Activated naive CD4-positive, alpha-beta T cell (primary cell): ENCODE measurements at regions not wholly inside any gene's neighbourhood (a gene's known extent, or its start where the extent isn't known, plus 50 kb on each side); places are given as distances from the start of the nearest gene placed in this dataset.

Source experiments
- DNase-seq, 4 experiments: peaks; one replicate each; lab custom pipeline; 2025; lab: John Stamatoyannopoulos, UW

- DNase-seq = no peak
Measured at GRCh38 chr16:6280055-6280454, 1052.6 kb upstream of the RBFOX1 start.

DNA sequence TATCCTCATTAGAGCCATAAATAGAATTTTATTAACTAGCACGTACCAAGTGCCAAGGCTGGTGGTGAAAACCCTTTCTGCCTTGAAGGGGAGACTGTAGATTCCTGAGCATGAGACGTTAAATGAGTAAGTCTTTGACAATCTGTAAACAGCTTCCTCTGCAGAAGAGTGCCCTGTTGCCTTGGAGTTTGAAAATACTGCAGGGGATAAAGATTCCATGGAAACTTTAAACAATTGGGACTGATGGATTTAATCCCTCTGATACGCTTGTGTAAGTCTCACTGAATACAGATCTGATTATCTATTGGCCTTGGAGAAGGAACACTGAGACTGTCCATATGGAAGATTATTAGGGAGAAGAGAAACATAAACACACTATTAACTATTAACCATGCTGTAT is 1053.4 kb upstream of the RBFOX1 start:
- DNase-seq = no peak

GRCh38 chr16:6274351-6274750 is 1058.3 kb upstream of the RBFOX1 start:
- DNase-seq = no peak

GRCh38 chr16:6267682-6268081 is 1065.0 kb upstream of the RBFOX1 start:
- DNase-seq = no peak

GRCh38 chr16:6266703-6267102 is 1065.9 kb upstream of the RBFOX1 start:
- DNase-seq = no peak

DNA sequence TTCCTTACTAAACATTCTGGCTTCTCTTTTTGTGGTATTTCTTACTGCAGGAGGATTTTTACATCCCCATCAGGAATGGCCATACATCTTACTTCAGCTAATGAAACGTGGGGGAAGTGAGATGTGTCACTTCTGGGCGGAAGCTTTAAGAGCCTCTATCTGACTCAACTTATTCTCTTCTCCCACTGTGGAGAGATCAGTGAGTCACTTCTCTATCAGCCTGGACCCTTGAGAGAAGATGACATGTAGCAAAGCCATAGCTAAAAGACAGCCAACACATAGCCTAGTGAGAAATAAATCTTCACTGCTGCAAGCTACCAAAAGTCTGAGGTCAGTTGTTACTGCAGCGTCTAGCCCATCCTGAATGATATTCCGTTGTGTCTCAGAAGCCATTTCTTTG is 1066.7 kb upstream of the RBFOX1 start:
- DNase-seq = no peak

DNA sequence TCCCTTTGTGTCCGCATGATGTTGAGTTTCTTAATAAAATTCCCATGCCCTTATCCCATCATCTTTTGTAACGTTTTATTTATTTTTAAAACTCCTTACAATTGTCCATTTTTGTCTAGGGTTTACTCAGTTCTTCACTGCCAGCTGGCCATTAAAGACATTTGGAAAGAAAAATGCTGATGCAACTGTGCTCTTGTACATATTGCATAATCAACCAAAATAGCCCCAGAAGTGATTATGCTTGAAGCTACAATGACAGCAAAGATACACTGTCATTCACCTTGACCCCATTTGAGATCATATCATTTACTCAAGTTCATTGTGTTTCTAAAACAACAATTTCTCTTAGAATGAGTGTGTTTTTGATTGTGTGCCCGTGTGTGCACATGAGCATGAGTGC is 1074.6 kb upstream of the RBFOX1 start:
- DNase-seq = no peak

- no peak for DNase-seq
Measured at GRCh38 chr16:6252541-6252940, 1080.1 kb upstream of the RBFOX1 start.

GRCh38 chr16:6250511-6250910 is 1082.1 kb upstream of the RBFOX1 start:
- no peak for DNase-seq

GRCh38 chr16:6249863-6250262 is 1082.8 kb upstream of the RBFOX1 start:
- DNase-seq = no peak

GRCh38 chr16:6248199-6248598 is 1084.4 kb upstream of the RBFOX1 start:
- no peak for DNase-seq

DNA sequence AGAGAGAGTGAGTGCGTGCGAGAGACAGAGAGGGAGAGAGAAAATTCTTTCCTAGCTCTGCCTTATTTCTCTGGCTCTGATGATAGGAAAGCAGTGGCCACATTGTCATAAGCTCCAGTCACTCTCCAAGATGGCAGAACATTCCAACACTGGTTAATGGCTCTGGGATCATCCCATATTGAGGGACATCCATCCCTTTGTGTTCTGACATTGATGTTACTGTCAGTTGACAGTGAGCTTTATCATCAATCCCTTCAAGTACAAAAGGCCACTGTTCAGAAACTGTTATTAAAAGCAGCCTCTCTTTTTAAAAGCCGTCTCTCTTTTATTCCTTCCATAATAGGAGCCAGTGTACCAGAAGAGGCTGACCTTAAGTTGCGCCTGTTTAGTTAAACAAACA is 1084.9 kb upstream of the RBFOX1 start:
- DNase-seq = no peak

GRCh38 chr16:6247150-6247549 is 1085.5 kb upstream of the RBFOX1 start:
- DNase-seq = no peak

DNA sequence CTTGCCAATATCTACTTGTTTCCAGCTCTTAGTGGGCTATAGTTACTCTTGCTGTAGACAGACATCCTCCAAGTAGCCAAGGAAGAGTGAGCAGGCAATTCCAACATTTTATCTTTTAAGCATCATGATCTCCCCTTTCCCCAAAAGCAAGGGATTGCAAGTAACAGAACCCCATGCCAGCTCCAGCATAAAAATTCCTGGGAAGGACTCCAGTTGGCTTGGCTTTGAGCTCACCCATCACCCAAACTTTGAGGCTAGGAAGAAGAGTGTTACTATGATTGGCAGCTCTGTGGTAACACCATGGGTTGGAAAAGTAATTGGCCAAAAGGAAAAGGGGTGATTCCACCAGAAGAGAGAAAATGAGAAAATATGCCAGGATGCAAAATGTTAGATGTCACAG is 1086.4 kb upstream of the RBFOX1 start:
- DNase-seq = no peak

DNA sequence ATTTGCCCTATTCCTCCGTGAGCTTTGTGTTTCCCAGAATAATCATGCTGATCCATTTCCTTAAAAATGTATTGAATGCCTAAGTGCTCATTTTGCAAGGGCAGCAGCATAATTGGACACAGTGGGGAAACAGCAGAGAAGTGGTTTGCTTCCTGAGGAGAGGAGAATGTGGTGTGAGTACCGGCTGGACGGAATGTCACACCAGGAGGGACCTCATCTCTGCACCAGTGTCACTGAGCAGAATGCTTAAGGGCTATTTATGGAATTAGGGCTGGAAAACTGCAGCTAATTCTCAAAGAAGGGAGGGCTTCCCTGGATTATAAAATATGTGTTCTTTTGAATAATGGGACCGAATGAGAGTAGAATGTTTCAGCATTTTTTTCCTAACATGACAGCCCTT is 1100.6 kb upstream of the RBFOX1 start:
- no peak for DNase-seq

DNA sequence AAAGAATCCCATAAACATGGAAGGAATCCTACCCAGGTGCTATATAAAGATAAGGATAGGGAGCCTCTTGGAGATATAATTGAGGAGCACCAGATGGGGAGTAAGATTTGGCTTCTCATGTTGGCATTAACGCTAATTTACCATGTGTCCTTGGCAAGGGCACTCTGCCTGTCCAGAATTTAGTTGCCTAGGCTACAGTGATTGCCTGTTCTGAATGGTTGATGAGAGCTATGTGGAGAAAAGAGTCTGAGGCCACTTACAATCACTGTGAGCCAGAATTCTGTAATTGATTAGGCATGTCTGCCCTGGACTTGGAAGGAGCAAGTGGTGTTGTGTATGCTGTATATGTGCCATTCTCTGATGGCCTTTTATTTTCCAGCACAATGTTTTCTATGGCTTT is 1101.2 kb upstream of the RBFOX1 start:
- DNase-seq = no peak

GRCh38 chr16:6229186-6229585 is 1103.5 kb upstream of the RBFOX1 start:
- no peak for DNase-seq

DNA sequence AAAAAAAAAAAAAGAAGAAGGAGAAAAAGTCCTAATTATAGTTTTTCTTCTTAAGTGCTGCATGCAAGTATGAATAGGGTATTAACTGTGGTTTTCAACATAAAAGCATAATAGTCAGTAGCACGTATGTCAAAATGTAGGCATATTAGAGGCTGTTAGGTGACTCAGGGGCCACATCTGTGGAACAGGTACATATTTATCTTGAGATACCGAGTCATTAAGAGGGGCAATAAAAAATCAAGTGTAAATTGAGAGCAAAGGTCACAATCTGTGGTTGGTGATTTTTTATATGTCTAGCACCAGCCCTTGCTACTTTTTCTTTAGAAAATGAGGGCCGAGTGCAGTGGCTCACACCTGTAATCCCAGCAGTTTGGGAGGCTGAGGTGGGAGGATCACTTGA is 1113.8 kb upstream of the RBFOX1 start:
- DNase-seq = no peak

GRCh38 chr16:6216836-6217235 is 1115.8 kb upstream of the RBFOX1 start:
- DNase-seq = no peak

- DNase-seq = no peak
Measured at GRCh38 chr16:6211644-6212043, 1114.0 kb upstream of the EEF2KMT start.

- DNase-seq = no peak
Measured at GRCh38 chr16:6209355-6209930, 1111.8 kb upstream of the EEF2KMT start.

- DNase-seq = no peak
Measured at GRCh38 chr16:6207580-6207979, 1110.0 kb upstream of the EEF2KMT start.

DNA sequence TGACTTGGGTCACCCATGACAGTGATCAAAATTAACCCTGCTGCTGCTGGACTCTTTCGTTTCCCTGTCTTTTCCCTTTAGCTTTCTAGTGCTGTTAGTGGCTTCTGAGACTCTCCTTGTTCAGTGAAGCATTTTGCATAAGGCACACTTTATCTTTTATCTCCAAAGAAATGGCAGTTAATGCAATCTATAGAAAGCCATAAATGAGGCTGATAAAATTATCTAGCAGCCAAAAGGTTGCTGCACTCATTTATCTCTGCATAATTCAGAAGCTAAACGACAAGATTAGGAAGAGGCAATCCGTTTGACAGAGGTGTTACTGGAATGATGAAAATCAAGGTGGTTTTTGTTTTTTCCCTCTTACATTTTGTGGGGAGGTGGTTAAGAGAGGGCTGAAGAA is 1109.5 kb upstream of the EEF2KMT start:
- DNase-seq = no peak

DNA sequence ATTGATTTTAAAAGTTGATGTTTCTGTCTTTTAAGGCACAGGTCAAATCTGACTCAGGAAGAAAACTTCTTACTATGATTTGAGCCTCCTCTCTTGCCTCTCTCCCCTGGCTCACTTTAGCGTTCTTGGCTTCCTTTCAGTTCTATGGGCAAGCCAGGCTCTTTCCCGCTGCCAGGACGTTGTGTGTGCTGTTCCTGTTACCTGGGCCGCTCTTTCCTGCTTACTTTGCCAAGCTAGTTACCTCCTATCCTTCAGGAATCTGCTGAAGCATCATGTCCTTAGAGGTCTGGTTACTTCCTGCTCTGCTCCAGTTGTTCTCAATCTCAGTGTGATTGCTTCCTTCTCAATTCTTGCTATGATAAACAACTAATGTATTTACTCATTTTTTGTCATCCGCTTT is 1108.5 kb upstream of the EEF2KMT start:
- DNase-seq = no peak

GRCh38 chr16:6204945-6205344 is 1107.3 kb upstream of the EEF2KMT start:
- DNase-seq = no peak
